ENCODE measurements at regions not wholly inside any gene's neighbourhood (a gene's known extent, or its start where the extent isn't known, plus 50 kb on each side); places are given as distances from the start of the nearest gene placed in this dataset.

GRCh38 chr2:196249171-196249570 lies 77.8 kb upstream of the STK17B start:
- no peak for DNase-seq (ENCODE audit: low read depth in 2 of 2)

DNA sequence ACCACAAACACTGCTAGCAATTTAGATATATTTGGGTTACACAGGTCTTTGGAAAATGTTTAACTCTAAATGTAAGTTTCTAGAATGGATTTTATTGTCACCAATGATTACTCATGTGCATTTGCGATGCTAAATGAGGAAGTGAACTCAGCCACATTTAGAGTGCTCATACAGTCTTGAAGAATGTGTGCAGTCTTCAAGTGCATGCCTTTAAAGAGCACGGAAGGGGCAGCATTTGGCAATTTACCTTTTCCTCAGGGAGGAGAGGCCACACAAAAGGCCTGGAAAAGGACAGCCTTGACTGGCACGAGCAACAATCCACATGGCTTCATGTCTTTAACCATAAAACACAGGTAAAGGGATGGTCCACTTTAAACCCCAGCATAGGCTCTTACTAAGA lies 78.5 kb upstream of the STK17B start:
- no peak for DNase-seq (ENCODE audit: low read depth in 2 of 2)

DNA sequence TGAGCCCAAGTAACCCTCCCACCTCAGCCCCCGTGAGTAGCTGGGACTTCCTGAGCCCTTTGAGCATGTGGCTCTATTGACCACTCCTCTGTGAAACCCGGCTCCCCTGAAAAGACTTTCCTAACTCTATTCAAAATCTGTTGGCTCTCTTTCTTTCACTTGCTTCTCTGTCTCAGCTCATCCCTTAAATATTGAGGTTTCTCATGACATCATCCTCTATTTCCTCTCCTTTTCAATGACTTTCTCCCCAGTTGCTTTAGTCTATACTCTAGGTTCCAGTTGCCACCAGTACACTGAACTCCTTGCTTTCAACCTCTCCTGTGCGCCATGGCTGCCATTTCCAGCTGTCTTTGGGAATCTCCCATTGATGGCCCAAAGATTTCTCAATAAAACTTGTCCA lies 79.8 kb upstream of the STK17B start:
- DNase-seq (ENCODE audit: low read depth in 2 of 2) = no peak

- no peak for DNase-seq (ENCODE audit: low read depth in 2 of 2)
Measured at GRCh38 chr2:196252408-196253115, 81.2 kb upstream of the STK17B start.

- no peak for DNase-seq (ENCODE audit: low read depth in 2 of 2)
Measured at GRCh38 chr2:196253116-196253480, 81.7 kb upstream of the STK17B start.

DNA sequence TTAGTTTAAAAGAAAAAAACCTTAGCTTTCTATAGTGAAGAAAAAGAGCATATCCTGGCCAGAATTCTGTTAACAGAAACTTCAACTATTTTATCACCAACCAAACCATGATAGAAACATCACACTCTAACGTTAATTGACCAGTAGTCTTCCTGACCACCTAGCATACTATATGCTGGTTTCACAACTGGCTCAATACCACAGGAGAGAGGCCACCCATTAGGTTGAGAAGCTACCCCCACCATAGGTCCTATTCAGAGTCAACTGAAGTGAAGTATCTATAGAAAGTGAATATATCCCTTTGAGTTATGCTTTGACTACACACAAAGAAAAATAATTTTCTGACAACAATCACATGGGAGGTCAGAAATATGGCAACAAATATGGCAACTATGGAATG lies 85.2 kb upstream of the STK17B start:
- DNase-seq (ENCODE audit: low read depth in 2 of 2) = no peak

- DNase-seq (ENCODE audit: low read depth in 2 of 2) = no peak
Measured at GRCh38 chr2:196257086-196257485, 85.7 kb upstream of the STK17B start.

DNA sequence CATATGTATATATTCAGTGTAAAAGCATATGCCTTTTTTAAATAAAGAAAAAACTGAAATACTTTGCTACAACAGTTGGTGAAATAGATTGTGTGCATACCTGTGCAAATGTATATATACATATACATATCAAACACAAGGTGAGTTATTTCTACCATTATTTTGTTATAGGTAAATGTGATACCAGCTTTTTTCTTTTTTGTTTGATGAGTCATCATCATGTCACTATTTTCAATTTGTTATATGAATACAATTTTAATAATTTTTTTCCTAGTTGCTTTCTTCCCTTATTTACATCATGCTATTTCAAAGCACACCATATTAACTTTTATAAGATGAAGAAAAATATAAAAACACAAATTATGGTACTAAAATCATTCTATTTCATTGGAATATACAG lies 87.0 kb upstream of the STK17B start:
- no peak for DNase-seq (ENCODE audit: low read depth in 2 of 2)

DNA sequence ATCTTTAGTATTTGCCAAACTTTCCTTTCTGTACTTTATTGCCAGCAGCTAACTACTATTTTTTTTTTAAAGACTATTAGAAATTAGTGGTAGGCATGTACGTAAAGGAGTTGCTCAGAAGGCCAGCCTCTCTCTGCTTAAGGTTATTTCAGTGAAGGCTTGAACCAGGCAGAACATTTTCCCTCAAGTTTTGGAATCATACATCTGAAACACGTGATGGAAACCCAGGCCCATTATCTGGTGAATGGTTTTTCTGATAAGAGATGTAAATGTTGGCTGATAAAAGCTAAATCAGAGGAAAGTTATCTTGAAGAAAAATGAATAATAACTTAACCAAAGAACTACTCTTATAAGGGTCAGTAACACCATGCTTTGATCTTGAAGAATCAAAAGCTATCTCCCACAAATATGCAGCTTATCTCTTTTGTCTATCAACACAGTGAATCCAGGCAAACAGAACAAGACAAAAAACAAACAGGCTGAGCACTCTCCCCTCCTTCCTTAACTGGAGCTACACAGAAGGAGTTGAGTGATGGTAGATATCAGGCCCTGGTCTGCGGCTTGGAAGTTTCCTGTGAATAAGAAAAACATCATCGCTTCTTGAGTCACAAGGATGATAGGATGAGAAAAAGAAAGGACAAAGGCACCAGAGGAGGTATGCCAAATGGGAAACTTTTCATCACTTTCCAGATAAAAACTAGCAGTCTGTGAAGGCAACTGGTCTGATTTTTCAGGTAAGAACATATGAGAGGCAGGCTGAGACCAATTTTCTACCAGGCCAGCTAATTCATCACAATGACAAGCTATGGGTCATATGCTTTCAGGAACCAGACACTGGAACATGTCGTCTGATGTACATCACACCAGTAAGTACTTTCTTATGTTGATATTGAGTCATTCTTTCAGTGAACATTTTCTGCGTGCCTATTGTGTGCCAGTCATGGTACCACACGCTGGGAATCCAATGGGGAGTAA lies 88.4 kb upstream of the STK17B start:
- DNase-seq (ENCODE audit: low read depth in 2 of 2) = no peak

GRCh38 chr2:196260546-196260945 lies 89.2 kb upstream of the STK17B start:
- no peak for DNase-seq (ENCODE audit: low read depth in 2 of 2)

DNA sequence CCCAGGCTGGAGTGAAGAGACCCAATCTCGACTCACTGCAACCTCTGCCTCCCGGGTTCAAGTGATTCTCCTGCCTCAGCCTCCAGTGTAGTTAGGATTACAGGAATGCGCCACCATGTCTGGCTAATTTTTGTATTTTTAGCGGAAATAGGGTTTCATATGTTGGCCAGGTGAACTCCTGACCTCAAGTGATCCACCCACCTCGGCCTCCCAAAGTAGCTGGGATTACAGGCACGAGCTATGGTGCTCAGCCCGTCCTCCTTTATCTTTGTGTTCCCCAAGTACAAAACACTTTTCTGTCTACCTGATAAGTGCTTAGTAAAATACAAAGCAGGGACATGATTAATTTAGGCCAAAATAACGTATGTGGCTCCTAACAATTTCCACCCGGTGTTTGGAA lies 91.2 kb upstream of the STK17B start:
- DNase-seq (ENCODE audit: low read depth in 2 of 2) = no peak

DNA sequence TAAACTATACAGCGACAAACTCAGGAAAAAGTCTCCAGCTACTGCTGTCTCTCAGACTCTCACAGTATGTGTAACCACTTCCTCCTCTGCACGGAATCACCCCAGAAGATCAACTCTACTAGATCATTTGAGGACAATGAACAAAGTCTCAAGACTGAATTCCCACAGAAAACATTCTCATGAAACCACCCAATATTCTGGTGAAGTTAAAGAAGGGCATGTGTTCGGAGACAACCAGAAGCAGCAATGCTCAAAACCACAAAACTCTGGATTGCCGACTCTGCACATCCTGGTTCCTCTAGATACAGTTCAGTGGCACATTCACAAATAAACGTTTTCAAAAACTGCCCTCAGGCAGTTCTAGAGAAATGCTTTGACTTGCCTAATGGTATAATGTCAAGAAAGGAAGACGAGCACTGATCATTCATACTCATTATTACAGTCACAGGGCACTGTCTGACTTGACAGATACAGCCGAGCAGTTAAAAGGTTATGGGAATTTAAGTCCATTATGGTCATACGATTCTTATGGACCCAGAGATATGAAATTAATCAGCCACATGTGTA lies 91.9 kb upstream of the STK17B start:
- DNase-seq (ENCODE audit: low read depth in 2 of 2) = no peak

- no peak for DNase-seq (ENCODE audit: low read depth in 2 of 2)
Measured at GRCh38 chr2:196266351-196266750, 95.0 kb upstream of the STK17B start.

- no peak for DNase-seq (ENCODE audit: low read depth in 2 of 2)
Measured at GRCh38 chr2:196266855-196267254, 95.5 kb upstream of the STK17B start.

GRCh38 chr2:196268025-196268424 lies 96.6 kb upstream of the STK17B start:
- DNase-seq (ENCODE audit: low read depth in 2 of 2) = no peak

- DNase-seq (ENCODE audit: low read depth in 2 of 2) = no peak
Measured at GRCh38 chr2:196268538-196269338, 97.4 kb upstream of the STK17B start.

DNA sequence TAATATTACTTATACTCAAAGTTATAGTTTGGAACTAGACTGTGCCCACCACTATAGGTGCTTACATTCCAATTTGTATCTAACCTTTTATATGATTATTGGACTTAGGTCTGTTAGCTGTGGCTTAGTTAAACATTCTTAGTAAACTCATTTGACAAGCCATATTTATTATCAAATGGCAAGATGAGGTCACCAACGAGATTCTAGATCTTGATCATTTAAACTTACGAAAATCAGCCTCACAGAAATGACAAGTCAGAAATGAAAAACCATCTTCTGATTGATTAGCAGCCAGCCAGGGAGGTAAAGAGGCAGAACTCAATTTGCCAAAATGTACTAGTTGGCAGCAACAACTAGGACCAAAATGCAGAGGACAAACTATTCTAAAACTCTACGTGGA lies 100.4 kb upstream of the STK17B start:
- DNase-seq (ENCODE audit: low read depth in 2 of 2) = no peak

- DNase-seq (ENCODE audit: low read depth in 2 of 2) = no peak
Measured at GRCh38 chr2:196274387-196274809, 103.0 kb upstream of the STK17B start.

- DNase-seq (ENCODE audit: low read depth in 2 of 2) = peak; percentile 86 to 88
Measured at GRCh38 chr2:196275646-196276352, 104.4 kb upstream of the STK17B start.

GRCh38 chr2:196276421-196276820 lies 105.0 kb upstream of the STK17B start:
- DNase-seq (ENCODE audit: low read depth in 2 of 2) = no peak

GRCh38 chr2:196277002-196277401 lies 105.6 kb upstream of the STK17B start:
- DNase-seq (ENCODE audit: low read depth in 2 of 2) = no peak

Data from fibroblast of skin of left quadriceps (primary cell).